DND-41 (cell line): ENCODE measurements at regions not wholly inside any gene's neighbourhood (a gene's known extent, or its start where the extent isn't known, plus 50 kb on each side); places are given as distances from the start of the nearest gene placed in this dataset.

ENCODE experiments used
- CTCF ChIP-seq: IDR thresholded peaks from 2 replicates; pipeline ENCODE4 v1.5.1; 2012; ENCODE audit warnings: borderline replicate concordance, low read length, moderate library complexity, mild to moderate bottlenecking; ENCODE audit not compliant: poor library complexity, severe bottlenecking; ENCODE audit errors: extremely low read depth
- EZH2 ChIP-seq: IDR thresholded peaks from 3 replicates; pipeline ENCODE4 v1.6.1; 2012; ENCODE audit warnings: borderline replicate concordance, low read depth, mild to moderate bottlenecking, moderate library complexity, low read length, inconsistent platforms; ENCODE audit not compliant: severe bottlenecking

GRCh38 chr10:7075110-7075509 lies 335.7 kb downstream of the SFMBT2 start:
- TF ChIP-seq CTCF (no peak), EZH2 (no peak)
